ENCODE measurements at regions not wholly inside any gene's neighbourhood (a gene's known extent, or its start where the extent isn't known, plus 50 kb on each side); places are given as distances from the start of the nearest gene placed in this dataset.
"Not testable (repeated sequence)": the region's sequence is repeated elsewhere in the genome, so short reads cannot be mapped to it uniquely, and the experiment has no call there.

DNA sequence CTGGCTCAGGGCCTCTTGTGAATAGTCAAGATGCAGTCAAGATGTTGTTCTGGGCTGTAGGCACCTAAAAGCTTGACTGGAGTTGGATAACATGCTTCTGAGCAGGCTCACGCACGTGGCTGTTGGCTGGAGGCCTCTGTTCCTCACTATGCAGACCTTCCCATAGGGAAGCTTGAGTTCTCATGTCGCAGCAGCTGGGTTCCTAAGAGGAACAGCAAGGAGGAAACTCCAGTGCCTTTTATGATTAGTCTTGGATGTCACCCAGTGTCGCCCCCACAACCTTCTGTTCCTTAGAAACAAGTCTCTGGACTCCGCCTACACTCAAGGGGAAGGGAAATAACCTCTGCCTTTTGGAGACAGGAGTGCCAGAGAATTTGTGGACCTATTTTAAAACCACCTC lies 210.7 kb downstream of the BCAS1 start:
- CTCF ChIA-PET, result interaction anchor here in 1 of 2 donors (0.6 kb wide), 1 partner anchor 123 kb away, joined by 3 read pairs; no protein-coding TSS in a partner anchor
- 92% methylated on average over 2 of the region's 5 CpGs for WGBS (ENCODE audit: insufficient coverage)
- peaks cover 34 to 41% (median 38%) of the 10 kb centered on the region in 3 donors for H3K4me1 Mint-ChIP-seq

DNA sequence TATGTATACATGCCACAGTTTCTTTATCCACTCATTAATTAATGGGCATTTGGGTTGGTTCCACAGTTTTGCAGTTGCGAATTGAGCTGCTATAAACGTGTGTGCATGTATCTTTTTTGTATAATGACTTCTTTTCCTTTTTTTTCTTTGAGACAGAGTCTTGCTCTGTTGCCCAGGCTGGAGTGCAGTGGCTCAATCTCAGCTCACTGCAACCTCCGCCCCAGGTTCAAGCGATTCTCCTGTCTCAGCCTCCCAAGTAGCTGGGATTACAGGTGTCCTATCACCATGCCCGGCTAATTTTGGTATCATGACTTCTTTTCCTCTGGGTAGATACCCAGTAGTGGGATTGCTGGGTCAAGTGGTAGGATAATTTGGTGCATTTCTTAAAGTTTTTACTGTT lies 211.4 kb downstream of the BCAS1 start:
- not testable (repeated sequence) for H3K9me3 Mint-ChIP-seq
- no CpG with 5 or more reads among the region's 5 CpGs for WGBS (ENCODE audit: insufficient coverage)
- POLR2A ChIA-PET, result interaction anchor here (0.6 kb wide), 2 partner anchors 127 to 240 kb away, joined by 5 to 12 read pairs; no protein-coding TSS in a partner anchor

More for the DNA sequence above, 210.7 kb downstream of the BCAS1 start:
- Histone ChIP-seq H3K27ac (ENCODE audit: low read length) (no peak overlapping the region), H3K4me1 (ENCODE audit: control insufficient read depth in 1 of 2, extremely low read depth in 1 of 2, insufficient read depth in 2 of 2, low read length in 2 of 2) (peaks cover 8 to 23% of the 10 kb centered on the region in 2 experiments), H3K9me3 (no peaks in the 10 kb centered on the region), H3K4me3 (ENCODE audit: control insufficient read depth in 1 of 2, extremely low read depth in 1 of 2, low read length in 1 of 2) (no peak overlapping the region), H3K36me3 (ENCODE audit: control insufficient read depth in 2 of 2, extremely low read depth in 1 of 2, insufficient read depth in 1 of 2, low read length in 1 of 2) (no peaks in the 10 kb centered on the region), H3K27me3 (replicated peaks in 1 of 2; ENCODE audit: control insufficient read depth in 2 of 2, extremely low read depth in 1 of 2, insufficient read depth in 2 of 2, low read length in 1 of 2) (no peaks in the 10 kb centered on the region)
- Mint-ChIP-seq H3K27ac (no peak overlapping the region), H3K9me3 (no peaks in the 10 kb centered on the region), H3K4me3 (no peak overlapping the region), H3K36me3 (no peaks in the 10 kb centered on the region), H3K27me3 (no peaks in the 10 kb centered on the region)
- POLR2A ChIA-PET, result interaction anchor here (0.6 kb wide), 2 partner anchors 50 to 241 kb away, joined by 8 to 12 read pairs; no protein-coding TSS in a partner anchor
- DNase-seq (no peak), ATAC-seq (replicated peaks in 1 of 4) (no peak)

DNA sequence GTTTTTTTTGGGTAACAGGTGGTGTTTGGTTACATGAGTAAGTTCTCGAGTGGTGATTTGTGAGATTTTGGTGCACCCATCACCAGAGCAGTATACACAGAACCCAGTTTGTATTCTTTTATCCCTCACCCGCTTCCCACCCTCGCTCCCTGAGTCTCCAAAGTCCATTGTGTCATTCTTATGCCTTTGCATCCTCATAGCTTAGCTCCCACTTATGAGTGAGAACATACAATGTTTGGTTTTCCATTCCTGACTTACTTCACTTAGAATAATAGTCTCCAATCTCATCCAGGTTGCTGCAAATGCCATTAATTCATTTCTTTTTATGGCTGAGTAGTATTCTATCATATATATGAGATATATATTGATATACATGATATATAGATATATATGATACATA lies 211.9 kb downstream of the BCAS1 start:
- DNase-seq; H3K27me3 Mint-ChIP-seq; H3K36me3 ChIP-seq (ENCODE audit: control insufficient read depth in 2 of 2, extremely low read depth in 1 of 2, insufficient read depth in 1 of 2, low read length in 1 of 2); H3K36me3 Mint-ChIP-seq; H3K9me3 Mint-ChIP-seq; ATAC-seq (replicated peaks in 1 of 4); H3K27me3 ChIP-seq (replicated peaks in 1 of 2; ENCODE audit: control insufficient read depth in 2 of 2, extremely low read depth in 1 of 2, insufficient read depth in 2 of 2, low read length in 1 of 2); H3K4me3 Mint-ChIP-seq; CTCF ChIA-PET; H3K9me3 ChIP-seq; H3K27ac ChIP-seq (ENCODE audit: low read length); H3K4me3 ChIP-seq (ENCODE audit: control insufficient read depth in 1 of 2, extremely low read depth in 1 of 2, low read length in 1 of 2); H3K27ac Mint-ChIP-seq: not testable (repeated sequence)
- H3K4me1 Mint-ChIP-seq, result peaks cover 28 to 34% (median 31%) of the 10 kb centered on the region in 3 donors
- POLR2A ChIA-PET, result interaction anchor here in 1 of 2 donors (0.6 kb wide), 1 partner anchor 127 kb away, joined by 5 read pairs; no protein-coding TSS in a partner anchor
- WGBS (ENCODE audit: insufficient coverage), result no CpG with 5 or more reads among the region's 3 CpGs
- peaks cover 8 to 22% of the 10 kb centered on the region in 2 experiments for H3K4me1 ChIP-seq (ENCODE audit: control insufficient read depth in 1 of 2, extremely low read depth in 1 of 2, insufficient read depth in 2 of 2, low read length in 2 of 2)

More for the DNA sequence above, 211.4 kb downstream of the BCAS1 start:
- H3K27me3 Mint-ChIP-seq; H3K9me3 ChIP-seq; H3K4me3 ChIP-seq (ENCODE audit: control insufficient read depth in 1 of 2, extremely low read depth in 1 of 2, low read length in 1 of 2); H3K36me3 ChIP-seq (ENCODE audit: control insufficient read depth in 2 of 2, extremely low read depth in 1 of 2, insufficient read depth in 1 of 2, low read length in 1 of 2); H3K27ac Mint-ChIP-seq; ATAC-seq (replicated peaks in 1 of 4); H3K27ac ChIP-seq (ENCODE audit: low read length); H3K27me3 ChIP-seq (replicated peaks in 1 of 2; ENCODE audit: control insufficient read depth in 2 of 2, extremely low read depth in 1 of 2, insufficient read depth in 2 of 2, low read length in 1 of 2); H3K4me3 Mint-ChIP-seq; H3K36me3 Mint-ChIP-seq; DNase-seq: not testable (repeated sequence)
- CTCF ChIA-PET, result interaction anchor here in 1 of 2 donors (0.6 kb wide), 1 partner anchor 644 kb away, joined by 3 read pairs; no protein-coding TSS in a partner anchor
- peaks cover 8 to 22% of the 10 kb centered on the region in 2 experiments for H3K4me1 ChIP-seq (ENCODE audit: control insufficient read depth in 1 of 2, extremely low read depth in 1 of 2, insufficient read depth in 2 of 2, low read length in 2 of 2)
- peaks cover 33 to 36% (median 34%) of the 10 kb centered on the region in 3 donors for H3K4me1 Mint-ChIP-seq

DNA sequence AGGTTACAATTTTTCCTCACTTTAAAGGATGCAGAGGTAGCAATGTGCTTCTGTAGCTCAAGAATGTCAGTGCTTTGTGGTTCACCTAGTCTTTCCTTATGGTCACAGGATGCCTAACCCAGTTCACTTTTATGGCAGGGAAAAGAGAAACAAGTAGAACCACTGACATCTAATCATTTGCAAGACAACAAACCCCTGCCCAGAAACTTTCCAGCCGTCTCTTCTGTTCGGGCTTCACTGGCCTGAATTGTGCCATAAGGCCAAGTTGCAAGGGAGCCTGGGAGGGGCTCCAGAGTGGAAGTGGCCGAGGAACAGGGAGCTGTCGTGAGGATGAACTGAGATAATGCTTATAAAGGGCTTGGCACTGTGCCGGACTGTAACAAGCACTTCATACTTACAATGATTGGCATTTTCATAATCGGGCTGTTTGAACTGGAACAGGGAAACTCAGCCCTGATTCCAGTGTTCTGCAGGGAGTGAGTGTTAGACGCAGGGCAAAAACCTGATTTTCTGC lies 212.6 kb downstream of the BCAS1 start:
- Mint-ChIP-seq H3K4me3 (no peak overlapping the region), H3K9me3 (no peaks in the 10 kb centered on the region), H3K4me1 (peaks cover 28 to 32% (median 30%) of the 10 kb centered on the region in 3 donors), H3K36me3 (no peaks in the 10 kb centered on the region), H3K27ac (peak overlapping the region in 1 of 2 donors; percentile 44), H3K27me3 (no peaks in the 10 kb centered on the region)
- no peaks in the 10 kb centered on the region for H3K27me3 ChIP-seq (replicated peaks in 1 of 2; ENCODE audit: control insufficient read depth in 2 of 2, extremely low read depth in 1 of 2, insufficient read depth in 2 of 2, low read length in 1 of 2)
- peaks cover 8 to 22% of the 10 kb centered on the region in 2 experiments for H3K4me1 ChIP-seq (ENCODE audit: control insufficient read depth in 1 of 2, extremely low read depth in 1 of 2, insufficient read depth in 2 of 2, low read length in 2 of 2)
- H3K9me3 ChIP-seq, result no peaks in the 10 kb centered on the region
- H3K36me3 ChIP-seq (ENCODE audit: control insufficient read depth in 2 of 2, extremely low read depth in 1 of 2, insufficient read depth in 1 of 2, low read length in 1 of 2), result no peaks in the 10 kb centered on the region
- CTCF ChIA-PET, result no interaction called here
- POLR2A ChIA-PET, result interaction anchor here in 1 of 2 donors (0.6 to 1.0 kb wide), 2 partner anchors 12 to 224 kb away, joined by 4 to 6 read pairs; no protein-coding TSS in a partner anchor
- whole genome bisulfite sequencing (ENCODE audit: insufficient coverage), result 100% methylated on average over 2 of the region's 7 CpGs
- H3K4me3 ChIP-seq (ENCODE audit: control insufficient read depth in 1 of 2, extremely low read depth in 1 of 2, low read length in 1 of 2), result no peak overlapping the region
- no peak overlapping the region for H3K27ac ChIP-seq (ENCODE audit: low read length)
- ATAC-seq (replicated peaks in 1 of 4), result peak in 2 of 4 experiments; percentile 31 to 42
- DNase-seq, result no peak

DNA sequence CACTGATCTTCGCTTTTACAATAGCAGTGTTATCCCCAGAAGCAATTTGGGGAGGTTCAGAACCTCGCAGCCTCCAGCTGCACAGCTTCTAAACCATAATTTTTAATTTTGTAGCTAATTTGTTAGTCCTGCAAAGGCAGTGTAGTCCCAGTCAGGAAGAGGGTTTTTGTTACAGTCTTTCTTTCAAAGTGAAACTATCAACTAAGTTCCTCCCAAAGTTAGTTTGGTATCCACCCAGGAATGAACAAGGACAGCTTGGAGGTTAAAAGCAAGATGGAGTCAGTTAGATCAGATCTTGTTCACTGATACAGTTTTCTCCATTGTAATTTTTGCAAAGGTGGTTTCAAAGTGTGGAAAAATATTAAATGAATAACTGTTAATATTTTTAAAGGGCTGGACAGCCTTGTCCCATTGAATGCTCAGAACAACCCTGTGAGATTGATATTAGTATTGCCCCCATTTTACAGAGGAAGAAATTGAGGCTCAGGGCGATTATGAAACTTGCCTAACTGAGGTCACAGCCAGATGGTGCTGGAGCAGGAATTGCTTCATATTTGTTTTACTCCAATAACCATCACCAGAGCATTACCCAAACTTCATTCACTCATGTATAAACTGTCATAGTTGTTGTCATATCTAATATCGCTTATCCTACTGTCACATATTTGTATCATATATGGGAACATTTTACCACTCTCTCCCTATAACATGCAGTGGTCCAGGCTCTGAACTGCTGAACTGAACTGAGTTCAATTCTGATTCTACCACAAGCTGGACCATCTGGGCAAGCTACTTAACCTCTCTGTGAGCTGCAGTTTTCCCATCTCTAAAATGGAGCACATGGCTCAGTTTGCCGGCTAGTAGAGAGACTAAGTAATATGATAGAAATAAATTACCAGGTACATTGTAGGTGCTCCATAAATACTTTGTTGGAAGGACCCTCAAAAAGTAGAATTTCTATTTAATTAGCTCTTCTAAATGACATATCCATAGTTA lies 213.8 kb downstream of the BCAS1 start:
- CTCF ChIA-PET, result no interaction called here
- H3K9me3 ChIP-seq, result no peaks in the 10 kb centered on the region
- POLR2A ChIA-PET, result interaction anchor here in 1 of 2 donors (1.0 kb wide), 1 partner anchor 11 kb away, joined by 4 read pairs; no protein-coding TSS in a partner anchor
- no peaks in the 10 kb centered on the region for H3K9me3 Mint-ChIP-seq
- WGBS (ENCODE audit: insufficient coverage), result 100% methylated on average over 2 of the region's 5 CpGs
- ATAC-seq (replicated peaks in 1 of 4), result no peak
- peaks cover 28 to 37% (median 30%) of the 10 kb centered on the region in 3 donors for H3K4me1 Mint-ChIP-seq
- peaks cover 8 to 22% of the 10 kb centered on the region in 2 experiments for H3K4me1 ChIP-seq (ENCODE audit: control insufficient read depth in 1 of 2, extremely low read depth in 1 of 2, insufficient read depth in 2 of 2, low read length in 2 of 2)
- no peaks in the 10 kb centered on the region for H3K27me3 ChIP-seq (replicated peaks in 1 of 2; ENCODE audit: control insufficient read depth in 2 of 2, extremely low read depth in 1 of 2, insufficient read depth in 2 of 2, low read length in 1 of 2)
- no peak overlapping the region for H3K4me3 ChIP-seq (ENCODE audit: control insufficient read depth in 1 of 2, extremely low read depth in 1 of 2, low read length in 1 of 2)
- no peak overlapping the region for H3K27ac ChIP-seq (ENCODE audit: low read length)
- no peaks in the 10 kb centered on the region for H3K36me3 Mint-ChIP-seq
- H3K27me3 Mint-ChIP-seq, result no peaks in the 10 kb centered on the region
- H3K27ac Mint-ChIP-seq, result peak overlapping the region in 1 of 2 donors; percentile 14
- H3K36me3 ChIP-seq (ENCODE audit: control insufficient read depth in 2 of 2, extremely low read depth in 1 of 2, insufficient read depth in 1 of 2, low read length in 1 of 2), result no peaks in the 10 kb centered on the region
- no peak overlapping the region for H3K4me3 Mint-ChIP-seq
- no peak for DNase-seq

DNA sequence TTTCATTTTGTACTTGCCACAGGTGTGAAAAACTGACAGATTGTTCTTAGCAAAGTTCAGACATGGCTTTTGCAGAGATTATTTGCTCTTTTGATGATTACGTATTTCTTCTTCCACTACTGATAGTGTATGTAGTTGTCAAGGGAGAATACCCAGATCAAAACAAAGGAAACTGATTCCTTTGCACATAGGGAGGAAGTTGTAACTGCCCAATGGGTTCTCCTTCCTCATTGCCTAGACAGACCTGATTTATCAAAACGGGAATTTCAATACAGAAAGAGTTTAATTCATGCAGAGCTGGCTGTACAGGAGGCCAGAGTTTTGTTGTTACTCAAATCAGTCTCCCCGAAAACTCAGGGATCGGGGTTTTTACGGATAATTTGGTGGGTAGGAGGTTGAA lies 214.7 kb downstream of the BCAS1 start:
- WGBS (ENCODE audit: insufficient coverage), result 94% methylated on average over 3 of the region's 5 CpGs
- Histone ChIP-seq H3K27ac (ENCODE audit: low read length) (no peak overlapping the region), H3K9me3 (no peaks in the 10 kb centered on the region), H3K27me3 (replicated peaks in 1 of 2; ENCODE audit: control insufficient read depth in 2 of 2, extremely low read depth in 1 of 2, insufficient read depth in 2 of 2, low read length in 1 of 2) (no peaks in the 10 kb centered on the region), H3K36me3 (ENCODE audit: control insufficient read depth in 2 of 2, extremely low read depth in 1 of 2, insufficient read depth in 1 of 2, low read length in 1 of 2) (no peaks in the 10 kb centered on the region), H3K4me3 (ENCODE audit: control insufficient read depth in 1 of 2, extremely low read depth in 1 of 2, low read length in 1 of 2) (no peak overlapping the region), H3K4me1 (ENCODE audit: control insufficient read depth in 1 of 2, extremely low read depth in 1 of 2, insufficient read depth in 2 of 2, low read length in 2 of 2) (peaks cover 8 to 22% of the 10 kb centered on the region in 2 experiments)
- no peaks in the 10 kb centered on the region for H3K36me3 Mint-ChIP-seq
- ChIA-PET POLR2A (no interaction called here), CTCF (no interaction called here)
- H3K4me1 Mint-ChIP-seq, result peaks cover 28 to 38% (median 30%) of the 10 kb centered on the region in 3 donors
- ATAC-seq (replicated peaks in 1 of 4) (peak in 1 of 4 experiments; percentile 52), DNase-seq (no peak)
- no peaks in the 10 kb centered on the region for H3K9me3 Mint-ChIP-seq
- H3K4me3 Mint-ChIP-seq, result peak overlapping the region in 1 of 3 donors; percentile 14
- no peaks in the 10 kb centered on the region for H3K27me3 Mint-ChIP-seq
- H3K27ac Mint-ChIP-seq, result peak overlapping the region; percentile 70 to 84
